ENCODE measurements at regions not wholly inside any gene's neighbourhood (a gene's known extent, or its start where the extent isn't known, plus 50 kb on each side); places are given as distances from the start of the nearest gene placed in this dataset.
A peak's percentile ranks its signal among the peaks of the same experiment; 100 is the strongest.

DNA sequence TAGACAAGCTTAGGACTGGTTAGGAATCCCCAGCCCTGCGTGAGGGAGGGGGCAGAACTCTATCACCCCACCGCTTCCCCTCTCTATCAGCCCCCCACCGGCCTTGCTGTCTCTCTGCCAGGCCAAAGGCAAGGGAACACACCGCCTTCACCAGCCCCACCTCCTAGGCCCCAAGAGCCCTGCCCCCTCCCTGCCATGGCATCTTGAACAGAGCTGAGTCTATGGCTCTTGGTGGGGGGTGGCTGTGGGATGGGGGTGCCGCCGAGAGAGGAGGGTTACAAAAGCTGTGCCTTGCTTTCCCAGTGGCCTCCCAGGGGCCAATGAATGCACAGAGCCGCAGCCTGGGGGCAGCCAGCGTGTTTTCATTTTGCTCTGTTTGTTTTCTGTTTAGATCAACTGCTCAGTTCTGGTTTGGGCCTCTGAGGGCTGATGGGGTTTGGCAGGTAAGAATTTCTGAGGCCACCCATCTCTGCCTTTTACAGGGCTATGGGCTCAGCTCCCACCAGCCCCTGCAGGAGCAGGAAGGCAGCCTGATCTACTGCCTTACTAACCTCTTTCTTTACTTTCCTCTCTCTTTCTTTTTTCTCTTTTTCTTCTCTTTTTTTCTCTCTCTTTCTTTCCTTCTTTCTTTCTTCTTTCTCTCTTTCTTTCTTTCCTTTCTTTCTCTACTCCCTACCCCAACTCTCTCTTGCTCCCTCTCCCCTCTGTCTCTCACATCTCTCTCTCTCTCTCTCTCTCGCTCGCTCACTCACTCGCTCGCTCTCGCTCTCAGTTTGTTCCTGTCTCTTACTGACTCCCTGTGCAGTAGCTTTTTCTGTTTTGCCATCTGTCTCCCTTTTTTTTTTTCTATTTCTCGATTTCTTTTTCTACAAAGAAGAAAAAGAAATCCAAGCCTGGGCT, 128.3 kb downstream of the PJA1 start:
- ATAC-seq (no peak), DNase-seq (ENCODE audit: missing footprints) (no peak)
- intact Hi-C loops (cut with DNase I), result no loop called here

DNA sequence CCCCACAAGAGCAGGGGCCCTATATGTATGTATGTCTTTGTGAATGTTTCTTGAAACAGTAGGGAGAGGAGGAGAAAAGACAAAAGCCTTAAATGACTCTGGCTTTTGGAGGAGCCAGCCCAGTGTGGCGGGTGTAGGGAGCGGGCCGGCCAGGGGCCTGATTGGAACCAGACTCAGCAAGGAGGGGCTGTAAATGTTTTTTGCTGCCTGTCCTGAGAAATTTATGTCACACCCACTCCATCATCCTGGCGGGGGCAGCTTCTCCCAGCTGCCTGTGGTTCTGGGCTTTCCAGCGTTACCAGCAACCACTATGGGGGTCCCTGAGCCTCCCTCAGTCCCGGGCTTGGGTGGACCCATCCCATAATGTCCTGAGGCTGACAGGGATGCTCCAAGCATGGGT, 130.8 kb downstream of the PJA1 start:
- no peak for DNase-seq (ENCODE audit: missing footprints)
- no peak for ATAC-seq
- intact Hi-C loops (cut with DNase I), result no loop called here

DNA sequence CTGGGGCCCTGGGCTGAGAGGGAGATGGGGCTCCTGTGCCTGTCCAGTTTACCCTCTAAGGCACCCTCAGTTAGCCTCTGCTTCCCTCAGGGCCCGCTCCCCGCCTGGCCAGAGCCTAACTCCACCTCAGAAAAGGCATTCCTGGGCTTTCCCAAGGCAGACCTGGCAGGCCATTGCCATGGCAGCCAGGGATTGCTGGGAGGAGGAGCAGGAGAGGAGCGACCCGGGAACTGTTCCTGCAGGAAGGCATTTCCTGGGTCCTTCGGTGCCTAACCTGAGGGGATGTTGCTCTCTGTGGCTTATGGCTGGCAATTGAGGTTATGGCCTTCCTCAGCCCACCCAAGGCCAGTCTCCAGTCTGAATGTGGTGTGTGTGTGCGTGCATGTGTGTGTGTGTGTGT, 131.3 kb downstream of the PJA1 start:
- intact Hi-C loops (cut with DNase I), result no loop called here
- DNase-seq (ENCODE audit: missing footprints) (no peak), ATAC-seq (no peak)

DNA sequence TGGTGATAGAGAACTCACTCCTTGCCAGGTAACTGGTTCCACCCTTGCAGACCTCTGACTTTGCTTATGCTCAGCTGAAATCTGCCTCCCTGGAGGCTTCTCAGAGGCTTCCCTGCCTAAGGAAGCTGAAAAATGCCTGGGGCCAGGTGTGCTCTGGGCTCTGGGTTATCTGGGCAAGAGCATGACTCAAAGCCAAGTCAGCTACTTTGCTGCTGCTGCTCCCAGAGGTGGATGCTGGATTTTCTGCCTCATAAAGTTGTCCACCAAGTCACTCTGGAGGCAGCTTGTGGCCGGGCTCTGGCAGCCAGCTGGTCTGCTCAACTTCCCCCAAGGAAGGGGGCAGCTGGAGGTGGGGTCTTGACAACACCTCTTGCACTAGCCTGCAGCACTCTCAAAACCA, 132.7 kb downstream of the PJA1 start:
- intact Hi-C loops (cut with DNase I), result no loop called here
- ATAC-seq (no peak), DNase-seq (ENCODE audit: missing footprints) (no peak)

DNA sequence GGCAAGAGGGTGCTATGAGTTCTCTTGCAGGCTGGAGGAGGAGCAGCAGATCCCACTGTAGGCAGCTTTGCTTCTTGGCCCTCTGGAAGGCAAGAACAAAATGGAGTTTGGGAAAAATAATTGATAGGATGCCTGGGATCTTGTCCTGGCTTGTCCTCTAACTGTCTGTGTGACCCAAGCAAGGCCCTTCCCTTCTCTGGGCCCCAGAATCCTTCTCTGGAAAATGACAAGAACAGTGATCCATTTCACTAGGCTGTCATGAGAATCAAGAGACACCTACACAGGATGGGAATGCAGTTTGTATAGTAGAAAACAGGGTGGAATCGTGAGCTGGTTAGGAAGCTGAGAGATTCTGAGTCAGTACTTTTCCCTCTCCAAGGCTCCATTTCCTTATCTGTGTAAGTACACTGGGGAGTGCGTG, 133.3 kb downstream of the PJA1 start:
- ATAC-seq (no peak), DNase-seq (ENCODE audit: missing footprints) (no peak)
- intact Hi-C loops (cut with DNase I), result no loop called here

DNA sequence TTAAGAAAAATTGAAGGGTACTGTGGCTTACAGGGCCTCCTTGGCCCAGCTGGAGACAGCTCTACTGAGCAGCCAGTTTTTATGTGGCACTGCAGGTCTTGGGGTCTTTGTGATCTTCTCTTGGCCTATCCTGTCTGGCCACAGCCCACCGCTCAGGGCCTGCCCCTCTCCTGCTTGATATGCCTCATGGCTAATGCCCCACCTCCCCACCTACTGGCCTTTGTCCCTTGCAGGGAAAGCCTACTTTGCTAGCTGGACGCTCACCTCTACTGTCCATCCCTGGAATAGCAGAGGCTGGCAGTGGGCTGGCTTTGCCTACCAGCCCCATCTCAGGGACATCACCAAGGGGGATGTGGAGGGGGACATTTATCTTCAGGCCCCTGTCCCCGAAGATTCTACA, 134.1 kb downstream of the PJA1 start:
- intact Hi-C loops (cut with DNase I), result no loop called here
- no peak for ATAC-seq
- no peak for DNase-seq (ENCODE audit: missing footprints)

DNA sequence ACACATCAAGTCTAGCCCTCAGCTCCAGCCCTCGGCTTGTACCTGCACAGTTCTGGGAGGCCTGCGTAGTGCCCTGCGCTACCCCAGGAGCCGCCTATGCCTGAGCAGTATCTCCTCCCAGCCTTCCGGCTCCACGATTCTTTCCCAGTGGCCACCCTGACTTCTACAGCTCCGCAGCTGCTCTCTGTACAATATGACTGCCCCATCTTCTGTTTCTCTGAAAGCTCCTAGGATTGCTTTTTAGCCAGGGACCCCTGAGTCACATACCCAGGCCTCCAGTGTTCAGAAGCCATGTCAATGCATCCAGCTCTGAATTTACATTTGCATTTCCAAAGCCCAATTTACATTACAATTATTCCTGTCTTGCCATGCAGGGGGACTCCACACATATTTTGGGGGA, 135.5 kb downstream of the PJA1 start:
- DNase-seq (ENCODE audit: missing footprints) (no peak), ATAC-seq (no peak)
- intact Hi-C loops (cut with DNase I), result no loop called here

DNA sequence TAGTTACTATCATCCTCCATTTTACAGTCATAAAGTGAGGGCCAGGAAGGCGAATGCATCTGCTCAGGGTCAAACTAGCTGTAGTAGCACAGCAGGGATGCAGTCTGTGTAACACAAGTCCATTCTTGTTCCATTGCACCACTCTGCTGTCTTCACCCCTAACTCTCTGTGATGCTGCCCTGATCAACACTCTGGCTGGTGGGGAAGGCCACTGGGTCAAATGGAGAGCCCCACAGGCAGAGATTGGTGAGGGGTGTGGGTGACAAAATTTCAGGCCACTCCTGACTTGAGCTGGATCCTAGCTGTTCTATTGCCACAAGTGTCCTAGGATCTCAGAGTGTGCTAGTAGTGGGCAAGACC, 136.5 kb downstream of the PJA1 start:
- no peak for DNase-seq (ENCODE audit: missing footprints)
- no peak for ATAC-seq
- intact Hi-C loops (cut with DNase I), result no loop called here

DNA sequence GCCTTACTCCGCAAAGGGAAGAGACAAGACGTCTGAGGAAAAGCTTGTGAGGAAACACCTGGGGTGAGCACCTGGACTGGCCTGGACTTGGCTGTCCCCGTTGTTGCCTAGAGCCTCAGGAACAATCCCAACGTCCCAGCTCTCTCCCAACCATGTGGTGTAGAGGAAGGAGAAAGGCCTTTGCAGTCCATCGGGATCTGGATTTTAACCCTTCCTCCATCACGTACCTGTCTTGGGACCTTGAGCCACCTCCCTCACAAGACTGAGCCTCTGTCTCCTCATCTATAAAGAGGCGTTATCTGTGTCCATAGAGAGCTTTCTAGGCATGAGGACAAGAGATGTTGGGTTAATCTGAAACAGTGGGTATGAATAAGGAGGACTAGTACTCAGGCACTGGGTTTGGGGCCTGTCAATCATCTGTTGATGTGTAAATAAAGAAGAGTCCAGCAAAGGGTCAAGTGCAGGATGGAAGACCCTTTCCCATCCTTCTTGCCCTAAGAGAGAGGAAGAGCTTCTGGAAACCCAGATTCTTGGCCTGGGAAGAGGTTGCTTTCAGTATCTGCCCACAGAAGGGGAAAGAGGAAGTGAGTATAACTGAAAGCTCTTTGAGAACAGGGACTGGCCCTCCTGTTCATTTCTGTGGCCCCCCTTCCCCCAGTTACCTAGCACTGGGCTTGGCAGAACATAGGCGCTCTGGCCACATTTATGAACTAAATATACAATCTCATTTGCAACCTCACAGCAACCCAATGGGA, 137.1 kb downstream of the PJA1 start:
- DNase-seq (ENCODE audit: missing footprints), result no peak
- no peak for ATAC-seq
- intact Hi-C loops (cut with DNase I), result no loop called here

DNA sequence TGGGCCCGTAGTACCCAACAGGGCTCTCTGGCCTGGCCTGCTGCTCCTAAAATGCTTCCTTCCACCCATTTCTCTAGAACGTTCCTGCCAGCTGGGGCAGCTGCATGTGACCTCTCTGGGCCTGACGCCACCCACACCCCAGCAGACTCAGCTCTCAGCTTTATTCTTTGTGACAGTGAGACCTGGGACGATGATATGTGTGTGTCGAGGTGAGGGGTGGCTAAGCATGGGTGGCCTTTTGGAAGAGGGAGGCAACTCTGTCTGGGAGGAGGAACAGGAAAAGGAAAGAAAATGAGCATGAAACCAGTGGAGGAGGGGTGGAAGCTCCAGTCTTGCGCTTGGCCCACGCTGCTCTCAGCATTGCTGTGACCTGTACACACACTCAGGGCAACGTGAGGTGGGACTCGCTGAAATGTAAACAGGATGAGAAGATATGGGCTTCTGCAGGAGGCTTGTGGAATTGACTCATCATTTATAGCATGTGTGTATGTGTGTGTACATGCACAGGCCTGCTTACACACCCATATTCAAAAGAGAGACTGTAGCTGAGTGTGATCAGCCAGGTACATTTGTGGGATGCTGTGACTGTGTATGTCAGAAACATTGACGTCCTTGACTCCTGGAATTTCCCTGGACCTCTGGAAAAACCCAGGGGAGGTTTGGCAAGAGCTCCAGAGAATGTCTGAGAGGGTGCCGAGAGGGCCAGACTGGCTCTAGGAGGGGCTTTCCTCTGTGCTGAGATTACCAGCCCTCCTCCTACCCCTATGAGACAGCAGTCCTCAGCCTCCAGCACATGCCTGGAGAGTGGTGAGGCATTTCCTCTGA, 137.9 kb downstream of the PJA1 start:
- intact Hi-C loops (cut with DNase I), result no loop called here
- DNase-seq (ENCODE audit: missing footprints) (no peak), ATAC-seq (no peak)

DNA sequence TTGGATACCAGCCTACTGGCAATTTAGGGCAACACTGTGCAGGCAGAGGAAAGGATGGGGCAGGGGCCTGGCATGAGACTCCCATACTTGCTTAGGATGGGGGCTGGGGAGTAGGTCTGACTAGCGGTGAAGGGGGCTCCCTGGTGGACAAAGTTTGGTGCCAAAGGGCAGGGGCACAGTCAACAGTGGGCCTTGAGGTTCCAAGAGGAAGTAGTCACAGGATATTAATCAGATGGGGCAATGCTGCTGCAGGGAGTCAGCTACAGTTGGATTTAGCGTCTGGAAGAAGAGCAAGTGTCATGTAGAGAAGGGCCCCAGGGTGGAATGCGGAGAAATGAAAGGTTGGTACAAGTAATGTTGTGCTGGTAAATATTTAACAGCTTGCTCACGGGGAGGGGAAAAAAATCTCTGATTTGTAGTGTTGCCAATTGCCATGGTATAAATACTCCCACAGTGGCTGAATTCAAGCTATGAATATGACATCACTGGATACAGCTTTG, 139.4 kb downstream of the PJA1 start:
- no peak for DNase-seq (ENCODE audit: missing footprints)
- intact Hi-C loops (cut with DNase I), result loop anchor here (2.0 kb wide), 1 partner anchor 27 kb away; no protein-coding TSS in a partner anchor
- ATAC-seq, result no peak

DNA sequence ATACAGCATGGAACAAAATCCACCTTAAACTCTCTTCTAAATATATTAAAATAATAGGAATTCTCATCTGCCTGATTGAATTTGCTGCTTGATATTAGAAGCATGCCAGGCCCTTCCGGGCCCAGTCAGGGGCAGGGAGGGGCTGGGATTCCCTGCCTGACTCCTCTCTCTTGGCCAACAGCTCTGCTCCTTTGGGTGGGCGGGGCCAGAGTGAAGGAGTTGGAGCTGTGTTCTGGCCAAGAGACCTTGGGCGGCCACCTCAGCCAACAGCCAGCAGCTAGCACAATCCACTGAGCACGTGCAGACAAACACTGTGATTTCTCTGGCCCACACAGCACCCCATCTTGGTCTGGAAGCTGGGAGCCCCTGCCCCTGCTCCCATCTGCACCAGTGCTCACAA, 140.3 kb downstream of the PJA1 start:
- ATAC-seq (peak; percentile 95), DNase-seq (ENCODE audit: missing footprints) (peak; percentile 80)
- intact Hi-C loops (cut with DNase I), result loop anchor here (2.0 kb wide), 1 partner anchor 26 kb away; no protein-coding TSS in a partner anchor

DNA sequence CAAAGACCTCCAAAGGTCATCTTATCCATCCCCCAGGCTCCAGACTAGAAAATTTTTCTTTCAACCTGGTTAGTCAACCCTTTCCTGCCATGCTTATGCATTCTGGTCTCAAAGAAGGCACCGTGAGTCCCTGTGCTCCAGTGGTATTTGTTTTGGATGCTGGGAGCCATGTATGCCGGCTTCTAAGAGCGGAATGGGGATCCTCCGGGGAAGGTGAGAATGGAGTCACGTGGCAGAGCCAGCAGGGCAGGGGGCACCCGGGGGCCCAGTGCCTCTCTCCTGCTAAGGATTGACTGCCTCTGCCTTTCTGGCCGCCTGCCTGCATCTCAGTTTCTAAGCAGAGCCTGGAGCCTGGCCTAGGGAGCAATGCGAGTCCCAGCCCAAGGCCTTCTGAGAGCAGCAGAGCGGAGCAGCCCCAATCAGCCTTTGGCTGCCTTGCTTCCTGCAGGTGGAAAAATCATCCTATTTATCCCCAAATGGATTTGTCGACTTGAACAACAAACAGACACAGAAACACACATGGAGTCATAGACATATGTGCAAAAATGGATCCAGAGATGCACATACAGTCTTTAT, 141.0 kb downstream of the PJA1 start:
- ATAC-seq (no peak), DNase-seq (ENCODE audit: missing footprints) (no peak)
- intact Hi-C loops (cut with DNase I), result loop anchor here (2.0 kb wide), 1 partner anchor 25 kb away; no protein-coding TSS in a partner anchor

DNA sequence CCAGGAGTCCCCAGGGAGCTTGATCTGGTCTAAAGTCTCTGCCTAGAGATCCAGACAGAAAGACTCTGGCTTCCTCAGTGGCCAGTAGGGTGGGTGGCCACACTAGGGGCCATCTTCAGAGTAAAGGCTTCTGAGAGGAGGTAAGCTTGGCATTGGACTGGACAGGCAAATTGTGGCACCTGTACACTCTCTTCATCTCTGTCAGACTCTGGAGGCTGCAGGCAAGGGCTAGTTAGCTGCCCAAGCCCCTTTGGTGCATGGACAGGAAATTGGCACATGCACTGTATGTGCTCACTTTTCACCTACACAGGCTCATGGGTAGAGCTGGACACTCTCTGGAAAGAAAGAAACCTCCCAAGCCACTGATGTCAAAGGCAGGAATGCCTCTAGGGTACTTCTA, 142.8 kb downstream of the PJA1 start:
- intact Hi-C loops (cut with DNase I), result no loop called here
- ATAC-seq (no peak), DNase-seq (ENCODE audit: missing footprints) (no peak)

DNA sequence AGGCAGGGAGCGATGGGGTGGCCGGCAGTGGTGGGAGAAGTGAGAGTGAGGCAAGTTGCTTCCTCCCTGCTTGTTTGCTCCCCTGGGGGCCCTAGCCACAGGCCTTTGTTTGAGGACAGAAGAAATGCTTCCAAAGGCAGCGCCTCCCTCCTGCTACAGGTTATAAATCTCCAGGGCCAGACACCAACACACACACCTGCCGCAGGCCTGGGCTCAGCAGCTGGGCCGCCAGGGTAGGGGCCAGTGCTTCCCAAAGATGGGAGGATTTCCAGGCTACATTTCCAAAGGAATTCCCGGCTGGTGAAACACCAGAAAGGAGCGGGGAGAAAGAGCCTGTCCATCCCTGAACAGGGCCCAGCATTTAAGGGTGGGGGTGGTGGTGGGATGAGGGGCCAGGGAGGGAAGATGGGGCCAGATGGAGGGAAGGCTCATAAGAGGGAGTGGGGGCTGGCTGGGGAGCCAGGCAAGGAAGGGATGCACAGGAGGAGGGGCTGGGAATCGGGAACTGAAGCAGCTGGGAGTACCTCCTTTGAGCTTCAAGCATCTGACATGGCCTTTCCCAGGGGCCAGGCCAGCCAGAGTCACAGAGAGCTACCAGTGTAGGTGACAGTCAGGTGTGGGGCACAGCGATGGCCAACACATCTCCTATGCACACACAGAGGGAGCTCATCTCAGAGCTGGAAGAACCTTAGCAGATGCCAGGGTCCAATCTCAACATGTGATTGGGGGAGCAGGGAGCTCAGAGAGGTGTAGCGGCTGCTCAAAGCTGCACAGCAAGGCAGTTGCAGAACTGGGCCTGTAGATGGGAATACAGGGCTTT, 143.9 kb downstream of the PJA1 start:
- no peak for ATAC-seq
- intact Hi-C loops (cut with DNase I), result no loop called here
- no peak for DNase-seq (ENCODE audit: missing footprints)

DNA sequence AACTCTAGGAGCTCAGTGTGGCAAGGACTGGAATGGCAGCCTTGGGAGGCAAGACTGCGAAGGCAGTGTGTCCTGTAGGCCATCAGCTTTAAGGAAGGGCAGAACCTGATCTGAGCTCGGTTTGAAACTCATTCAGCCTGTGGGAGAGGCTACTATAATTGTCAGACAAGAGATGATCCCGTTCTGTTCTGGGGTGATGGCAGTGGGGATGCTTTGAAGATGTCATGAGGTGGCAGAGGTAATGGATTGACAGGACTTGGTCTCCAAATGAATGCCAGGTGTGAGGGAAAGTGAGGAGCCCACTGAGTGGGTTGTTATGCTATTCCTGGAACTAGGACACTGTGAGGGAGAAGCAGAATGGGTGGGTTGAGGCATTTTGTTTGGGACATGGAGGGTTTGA, 144.9 kb downstream of the PJA1 start:
- no peak for DNase-seq (ENCODE audit: missing footprints)
- ATAC-seq, result no peak
- intact Hi-C loops (cut with DNase I), result no loop called here

DNA sequence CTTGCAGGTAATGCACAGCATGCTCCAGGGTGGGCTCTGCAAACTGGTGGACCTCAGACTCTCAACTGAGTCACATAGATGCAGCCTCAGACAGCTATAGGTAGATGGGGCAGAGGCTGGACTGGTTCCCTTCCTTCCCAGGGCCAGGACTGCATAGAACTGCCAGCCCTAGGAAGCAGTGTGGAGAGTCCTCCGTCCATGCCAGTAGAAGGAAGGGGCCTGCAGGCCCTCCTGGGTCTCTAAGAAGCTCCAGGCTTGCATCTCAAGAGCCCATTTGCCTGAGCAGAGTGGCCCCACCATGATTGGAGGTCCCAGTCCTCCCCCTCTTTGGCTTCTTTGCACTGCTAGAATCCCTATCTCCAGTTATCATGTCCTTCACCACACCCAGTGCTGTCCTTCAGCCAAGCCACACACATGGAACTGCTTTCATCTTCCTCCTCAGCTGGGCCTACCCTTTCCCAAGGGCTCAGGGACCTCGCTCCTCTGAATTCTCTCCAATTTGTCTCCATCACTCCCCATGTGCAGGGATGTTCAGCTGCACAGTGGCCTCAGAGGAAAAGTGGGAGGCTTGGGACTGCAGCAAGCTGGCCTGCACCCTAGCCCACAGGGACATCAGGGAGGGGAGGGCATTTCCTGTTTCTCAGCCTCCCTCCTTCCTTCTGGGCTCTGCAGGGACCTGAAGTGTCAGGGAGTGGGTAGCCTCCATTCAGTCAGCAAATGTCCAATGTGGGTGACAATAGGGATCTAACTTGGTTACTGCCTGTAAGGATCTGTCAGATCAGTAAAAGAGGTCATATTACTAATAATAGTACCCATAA, 146.0 kb downstream of the PJA1 start:
- ATAC-seq, result no peak
- intact Hi-C loops (cut with DNase I), result no loop called here
- no peak for DNase-seq (ENCODE audit: missing footprints)
